Testis (tissue), 2 donors: ENCODE measurements at regions not wholly inside any gene's neighbourhood (a gene's known extent, or its start where the extent isn't known, plus 50 kb on each side); places are given as distances from the start of the nearest gene placed in this dataset.

Experiments used
- DNase-seq: peaks from one replicate; pipeline ENCODE4 v3.0.0-alpha.2; 2019
- H3K27ac ChIP-seq, 2 donors: fragments of 200-600 bp; sonication (generic); one replicate each; pipeline ENCODE4 v1.5.1; 2019
- H3K27me3 ChIP-seq: fragments of 200-600 bp; sonication (generic); one replicate; pipeline ENCODE4 v1.5.1; 2019
- H3K36me3 ChIP-seq: fragments of 200-600 bp; sonication (generic); one replicate; pipeline ENCODE4 v1.5.1; 2017; ENCODE audit warnings: low read depth; ENCODE audit errors: missing control alignments
- H3K4me1 ChIP-seq: fragments of 200-600 bp; sonication (generic); one replicate; pipeline ENCODE4 v1.5.1; 2019
- H3K4me3 ChIP-seq, 2 donors: fragments of 200-600 bp; sonication (generic); one replicate each; pipeline ENCODE4 v1.5.1; 2017 to 2019
- H3K9me3 ChIP-seq: fragments of 200-600 bp; sonication (generic); one replicate; pipeline ENCODE4 v1.5.1; 2017
- CTCF ChIP-seq, 3 experiments: fragments of 450-650 bp in 2 of 3; fragments of 200-600 bp in 1 of 3; sonication (generic) in 1 of 3; IDR thresholded peaks; one replicate each; pipeline ENCODE4 v1.5.1; 2016 to 2019; ENCODE audit warnings: antibody characterized with exemption in 3 of 3, mild to moderate bottlenecking in 2 of 3, moderate library complexity in 1 of 3
- POLR2A ChIP-seq: fragments of 450-650 bp; IDR thresholded peaks from one replicate; pipeline ENCODE4 v1.6.1; 2017; ENCODE audit warnings: antibody characterized with exemption, mild to moderate bottlenecking, moderate library complexity
- WGBS, 2 donors: methylation state at CpG; one replicate each; pipeline ENCODE4 v1.1.5; 2018; 5-methylcytosine and 5-hydroxymethylcytosine counted together
- intact Hi-C: fragments of 100-400 bp; cut with DNase I; formaldehyde crosslinking; loops from one replicate; pipeline ENCODE4 v1.15.1; 2023; ENCODE audit warnings: low total_unique reads

- Histone ChIP-seq H3K27ac (no peak overlapping the region), H3K4me3 (no peak overlapping the region), H3K27me3 (no peaks in the 10 kb centered on the region), H3K4me1 (no peaks in the 10 kb centered on the region), H3K9me3 (no peaks in the 10 kb centered on the region), H3K36me3 (no peaks in the 10 kb centered on the region)
- no peak for TF ChIP-seq POLR2A
- no peak for TF ChIP-seq CTCF (IDR thresholded peaks at IDR 0.05)
- WGBS, 2 donors = 65 to 69% methylated on average over 3 of the region's 3 CpGs
- intact Hi-C loops = no loop called here
- DNase-seq = no peak
These were observed 273.8 kb downstream of the PTBP2 start for GRCh38 chr1:96995351-96995750.

DNA sequence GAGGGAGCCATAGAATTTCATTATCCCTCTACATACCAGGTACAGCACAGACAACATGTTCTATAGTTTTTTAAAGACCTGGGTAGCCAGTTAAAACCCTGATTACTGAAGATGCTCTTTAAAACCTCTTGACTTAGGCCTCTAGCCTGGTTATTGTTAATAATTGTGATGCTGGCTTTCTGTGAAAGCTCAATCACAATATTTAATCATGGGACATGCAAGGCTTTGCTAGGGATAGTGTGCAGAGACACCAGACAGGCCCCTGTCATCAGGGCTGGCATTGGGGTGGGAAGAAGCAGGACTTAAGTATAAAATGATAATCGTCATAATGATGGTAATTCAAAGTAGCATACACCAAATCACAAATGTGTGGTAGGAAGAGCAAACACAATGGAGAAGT is 274.4 kb downstream of the PTBP2 start:
- no peak overlapping the region for H3K27ac ChIP-seq

DNA sequence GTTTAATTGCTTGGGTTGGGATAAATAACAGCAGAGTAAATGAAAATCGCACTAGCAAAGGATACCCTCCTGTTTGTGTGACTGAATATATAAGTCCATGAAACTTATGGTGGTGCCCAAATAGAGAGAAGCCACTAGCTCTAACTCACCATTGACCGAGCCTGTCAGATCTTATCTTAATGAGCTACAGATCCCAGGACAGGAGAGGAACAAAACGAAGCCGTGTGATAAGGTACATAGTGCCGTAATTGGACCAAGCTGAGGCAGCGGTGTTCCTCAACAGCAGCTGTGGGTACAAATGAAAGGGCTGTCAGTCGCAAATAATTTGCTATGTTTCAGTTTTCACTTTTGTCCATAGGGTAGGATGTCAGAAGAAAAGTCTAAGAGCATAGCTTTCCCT is 276.1 kb downstream of the PTBP2 start:
- Histone ChIP-seq H3K4me3 (no peak overlapping the region), H3K9me3 (no peaks in the 10 kb centered on the region), H3K27ac (no peak overlapping the region), H3K27me3 (no peaks in the 10 kb centered on the region), H3K36me3 (no peaks in the 10 kb centered on the region), H3K4me1 (no peaks in the 10 kb centered on the region)
- 59 to 71% methylated on average over 7 of the region's 7 CpGs for WGBS, 2 donors
- no peak for TF ChIP-seq CTCF (IDR thresholded peaks at IDR 0.05)
- no peak for TF ChIP-seq POLR2A
- intact Hi-C loops = no loop called here
- DNase-seq = no peak

More for the DNA sequence above, 274.4 kb downstream of the PTBP2 start:
- 80 to 86% methylated on average over 1 of the region's 1 CpG for WGBS, 2 donors
- H3K27me3 ChIP-seq = no peaks in the 10 kb centered on the region
- no peaks in the 10 kb centered on the region for H3K4me1 ChIP-seq
- H3K36me3 ChIP-seq = no peaks in the 10 kb centered on the region
- TF ChIP-seq CTCF (IDR thresholded peaks at IDR 0.05) (no peak), POLR2A (no peak)
- H3K9me3 ChIP-seq = no peaks in the 10 kb centered on the region
- intact Hi-C loops = no loop called here
- DNase-seq = no peak
- no peak overlapping the region for H3K4me3 ChIP-seq

- TF ChIP-seq POLR2A = no peak
- no peak for TF ChIP-seq CTCF (IDR thresholded peaks at IDR 0.05)
- intact Hi-C loops = no loop called here
- H3K4me1 ChIP-seq = no peaks in the 10 kb centered on the region
These were observed 276.9 kb downstream of the PTBP2 start for GRCh38 chr1:96998466-96998865.

DNA sequence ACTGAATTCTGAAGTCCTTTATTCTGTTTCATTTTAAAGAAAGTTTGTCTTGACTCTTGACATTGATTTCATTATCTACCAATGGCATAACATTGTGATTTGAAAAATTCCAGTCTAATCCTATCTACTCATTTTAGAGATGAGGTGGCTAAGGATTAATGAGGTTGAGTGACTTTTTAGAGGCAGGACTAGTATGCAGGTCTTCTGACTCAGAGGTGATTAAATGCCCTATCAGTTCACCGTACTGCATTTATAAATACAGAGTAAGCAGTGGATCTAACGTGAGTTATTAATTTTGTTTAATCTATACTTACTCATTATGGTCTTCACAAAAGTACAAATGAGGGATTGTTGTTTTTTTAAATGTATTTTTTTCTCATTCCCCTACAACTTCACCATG is 277.6 kb downstream of the PTBP2 start:
- H3K4me1 ChIP-seq = no peaks in the 10 kb centered on the region
- TF ChIP-seq CTCF (IDR thresholded peaks at IDR 0.05) = no peak
- no peak for TF ChIP-seq POLR2A
- H3K36me3 ChIP-seq = no peaks in the 10 kb centered on the region
- intact Hi-C loops = no loop called here
- 90 to 94% methylated on average over 2 of the region's 2 CpGs for WGBS, 2 donors
- no peak for DNase-seq
- no peak overlapping the region for H3K27ac ChIP-seq
- H3K9me3 ChIP-seq = no peaks in the 10 kb centered on the region
- no peaks in the 10 kb centered on the region for H3K27me3 ChIP-seq
- H3K4me3 ChIP-seq = no peak overlapping the region

More at GRCh38 chr1:96998466-96998865, 276.9 kb downstream of the PTBP2 start:
- Histone ChIP-seq H3K9me3 (no peaks in the 10 kb centered on the region), H3K27me3 (no peaks in the 10 kb centered on the region), H3K36me3 (no peaks in the 10 kb centered on the region), H3K27ac (no peak overlapping the region), H3K4me3 (no peak overlapping the region)
- WGBS, 2 donors = 88 to 95% methylated on average over 3 of the region's 3 CpGs
- no peak for DNase-seq
